Erythroblast (primary cell): ENCODE measurements at regions not wholly inside any gene's neighbourhood (a gene's known extent, or its start where the extent isn't known, plus 50 kb on each side); places are given as distances from the start of the nearest gene placed in this dataset.

Experiments used
- GATA1 ChIP-seq: IDR thresholded peaks from 2 replicates; pipeline ENCODE4 v1.6.1; 2011; ENCODE audit warnings: low read depth, mild to moderate bottlenecking, control low read depth, low read length, moderate library complexity
- POLR2A ChIP-seq: IDR thresholded peaks from 2 replicates; pipeline ENCODE4 v1.6.1; 2011; ENCODE audit warnings: mild to moderate bottlenecking, low read length

- TF ChIP-seq POLR2A (no peak), GATA1 (no peak)
Measured at GRCh38 chr5:35285011-35285410, 54.7 kb upstream of the PRLR start.
